ENCODE measurements at regions not wholly inside any gene's neighbourhood (a gene's known extent, or its start where the extent isn't known, plus 50 kb on each side); places are given as distances from the start of the nearest gene placed in this dataset.
A peak's percentile ranks its signal among the peaks of the same experiment; 100 is the strongest.

GRCh38 chr13:40217675-40218074 lies 448.8 kb downstream of the FOXO1 start:
- CTCF ChIA-PET: interaction anchor here (0.8 kb wide), 1 partner anchor 15 kb away, joined by 3 read pairs; no protein-coding TSS in a partner anchor
- no peak for TF ChIP-seq ZNF626 (tag by site-specific recombination; IDR thresholded peaks at IDR 0.05)
- peak; percentile 15; the same call in 1 of the 2 replicates for TF ChIP-seq PRDM1 (tag by site-specific recombination; IDR thresholded peaks at IDR 0.05)

GRCh38 chr13:40220299-40220935 lies 446.0 kb downstream of the FOXO1 start:
- Histone ChIP-seq H3K9me3 (ENCODE audit: control insufficient read depth, insufficient read depth, low read depth, low read length) (no peaks in the 10 kb centered on the region), H3K4me1 (ENCODE audit: control insufficient read depth, insufficient read depth, low read length) (no peaks in the 10 kb centered on the region), H3K36me3 (ENCODE audit: control insufficient read depth in 2 of 2, insufficient read depth in 1 of 2, low read length in 2 of 2) (no peaks in the 10 kb centered on the region), H3K4me3 (ENCODE audit: low read depth, low read length) (no peak overlapping the region), H3K27ac (ENCODE audit: extremely low read depth, low read depth, low read length) (no peak overlapping the region)
- TF ChIP-seq MEIS1 (CRISPR knock-in tag; IDR thresholded peaks at IDR 0.05; ENCODE audit: borderline replicate concordance) (no peak), ZFHX2 (tag by site-specific recombination; conservative IDR thresholded peaks at IDR 0.05) (no peak), ZNF169 (tag by site-specific recombination; IDR thresholded peaks at IDR 0.05) (no peak), ZNF184 (tag by site-specific recombination; IDR thresholded peaks at IDR 0.05) (no peak), ZNF138 (tag by site-specific recombination; IDR thresholded peaks at IDR 0.05; ENCODE audit: borderline replicate concordance) (no peak), HIC1 (tag by site-specific recombination; IDR thresholded peaks at IDR 0.05) (no peak), ZNF214 (tag by site-specific recombination; IDR thresholded peaks at IDR 0.05; ENCODE audit: borderline replicate concordance) (no peak), YY1 (tag by site-specific recombination; IDR thresholded peaks at IDR 0.05) (no peak), ZNF626 (tag by site-specific recombination; IDR thresholded peaks at IDR 0.05) (no peak), ZNF837 (tag by site-specific recombination; IDR thresholded peaks at IDR 0.05) (no peak), ZNF157 (tag by site-specific recombination; IDR thresholded peaks at IDR 0.05) (no peak), ZNF776 (tag by site-specific recombination; IDR thresholded peaks at IDR 0.05; ENCODE audit: borderline replicate concordance) (no peak)
- ChIA-PET CTCF (interaction anchor here (0.6 kb wide), 2 partner anchors 277 to 462 kb away, joined by 3 to 5 read pairs; no protein-coding TSS in a partner anchor), POLR2A (no interaction called here)

More at GRCh38 chr13:40217675-40218074, 448.8 kb downstream of the FOXO1 start:
- H3K4me3 ChIP-seq (ENCODE audit: low read depth, low read length): no peak overlapping the region
- H3K4me1 ChIP-seq (ENCODE audit: control insufficient read depth, insufficient read depth, low read length): no peaks in the 10 kb centered on the region
- no peak overlapping the region for H3K27ac ChIP-seq (ENCODE audit: extremely low read depth, low read depth, low read length)
- H3K9me3 ChIP-seq (ENCODE audit: control insufficient read depth, insufficient read depth, low read depth, low read length): no peaks in the 10 kb centered on the region
- POLR2A ChIA-PET: no interaction called here
- H3K36me3 ChIP-seq (ENCODE audit: control insufficient read depth in 2 of 2, insufficient read depth in 1 of 2, low read length in 2 of 2): no peaks in the 10 kb centered on the region

GRCh38 chr13:40221131-40221459 lies 445.3 kb downstream of the FOXO1 start:
- H3K4me3 ChIP-seq (ENCODE audit: low read depth, low read length): no peak overlapping the region
- ChIA-PET POLR2A (no interaction called here), CTCF (no interaction called here)
- no peaks in the 10 kb centered on the region for H3K4me1 ChIP-seq (ENCODE audit: control insufficient read depth, insufficient read depth, low read length)
- H3K36me3 ChIP-seq (ENCODE audit: control insufficient read depth in 2 of 2, insufficient read depth in 1 of 2, low read length in 2 of 2): no peaks in the 10 kb centered on the region
- H3K27ac ChIP-seq (ENCODE audit: extremely low read depth, low read depth, low read length): no peak overlapping the region
- no peaks in the 10 kb centered on the region for H3K9me3 ChIP-seq (ENCODE audit: control insufficient read depth, insufficient read depth, low read depth, low read length)
- no peak for TF ChIP-seq KLF17 (tag by site-specific recombination; IDR thresholded peaks at IDR 0.05)
- TF ChIP-seq ZNF221 (tag by site-specific recombination; IDR thresholded peaks at IDR 0.05; ENCODE audit: borderline replicate concordance): no peak
- TF ChIP-seq ZNF354C (tag by site-specific recombination; IDR thresholded peaks at IDR 0.05; ENCODE audit: borderline replicate concordance, low read depth): no peak
- no peak for TF ChIP-seq ZNF398 (tag by site-specific recombination; IDR thresholded peaks at IDR 0.05)
- TF ChIP-seq ZNF645 (tag by site-specific recombination; IDR thresholded peaks at IDR 0.05): no peak
- no peak for TF ChIP-seq ZNF391 (tag by site-specific recombination; IDR thresholded peaks at IDR 0.05; ENCODE audit: borderline replicate concordance, low read depth)
- no peak for TF ChIP-seq CTCF (tag by site-specific recombination; IDR thresholded peaks at IDR 0.05)
- no peak for TF ChIP-seq ZNF785 (tag by site-specific recombination; IDR thresholded peaks at IDR 0.05)
- no peak for TF ChIP-seq ZNF10 (tag by site-specific recombination; IDR thresholded peaks at IDR 0.05)
